Mucosa of descending colon (tissue), 3 donors: ENCODE measurements at regions not wholly inside any gene's neighbourhood (a gene's known extent, or its start where the extent isn't known, plus 50 kb on each side); places are given as distances from the start of the nearest gene placed in this dataset.

Experiments used
- ATAC-seq: fragments of 200-7000 bp; cut with Tn5 transposase; one replicate; pipeline ENCODE4 v1.9.1; 2020; ENCODE audit warnings: mild to moderate bottlenecking, moderate library complexity
- DNase-seq, 3 donors: peaks; one replicate each; pipeline ENCODE4 v3.0.0-alpha.2; 2020
- H3K36me3 ChIP-seq: fragments of 200-600 bp; one replicate; pipeline ENCODE4 v1.8.0; 2021; ENCODE audit warnings: low read depth, mild to moderate bottlenecking
- H3K4me1 ChIP-seq: fragments of 200-600 bp; one replicate; pipeline ENCODE4 v1.8.0; 2021; ENCODE audit warnings: low read depth, mild to moderate bottlenecking
- H3K4me3 ChIP-seq: fragments of 200-600 bp; one replicate; pipeline ENCODE4 v1.8.0; 2021; ENCODE audit warnings: mild to moderate bottlenecking
- H3K9me3 ChIP-seq: fragments of 200-600 bp; one replicate; pipeline ENCODE4 v1.8.0; 2021; ENCODE audit warnings: mild to moderate bottlenecking
- CTCF ChIP-seq: fragments of 200-600 bp; IDR thresholded peaks from one replicate; pipeline ENCODE4 v1.8.0; 2022; ENCODE audit warnings: antibody characterized with exemption, mild to moderate bottlenecking
- intact Hi-C, 2 donors: fragments of 100-400 bp; cut with DNase I in 1 of 2; cut with micrococcal nuclease in 1 of 2; formaldehyde crosslinking; loops; one replicate each; pipeline versions ENCODE4 v1.11.0 to v1.11.1; 2022; cut with DNase I, micrococcal nuclease
- donor health status: DM: no; HTN: no; CAD: no; lungs with moderate emphysema.
- donor health status: DM: no; HTN: no; CAD: no.
- donor health status: DM: no; HTN: yes; CAD: no.

GRCh38 chr21:31537872-31538576 lies 121.5 kb upstream of the SOD1 start:
- ATAC-seq (no peak), DNase-seq (no peak)
- Histone ChIP-seq H3K4me1 (no peaks in the 10 kb centered on the region), H3K36me3 (no peaks in the 10 kb centered on the region), H3K4me3 (no peak overlapping the region), H3K9me3 (no peaks in the 10 kb centered on the region)
- no peak for TF ChIP-seq CTCF
- intact Hi-C loops, result no loop called here

GRCh38 chr21:31536138-31536537 lies 123.4 kb upstream of the SOD1 start:
- ATAC-seq, result no peak
- Histone ChIP-seq H3K4me3 (no peak overlapping the region), H3K4me1 (no peaks in the 10 kb centered on the region), H3K9me3 (no peaks in the 10 kb centered on the region), H3K36me3 (no peaks in the 10 kb centered on the region)
- intact Hi-C loops, result no loop called here
- DNase-seq, result no peak
- TF ChIP-seq CTCF, result no peak

- no peak for TF ChIP-seq CTCF
- H3K4me3 ChIP-seq, result no peak overlapping the region
- no peaks in the 10 kb centered on the region for H3K36me3 ChIP-seq
- no peaks in the 10 kb centered on the region for H3K4me1 ChIP-seq
- intact Hi-C loops, result no loop called here
- no peaks in the 10 kb centered on the region for H3K9me3 ChIP-seq
- no peak for ATAC-seq
- DNase-seq, result no peak
Measured at GRCh38 chr21:31531967-31532366, 127.5 kb upstream of the SOD1 start.

- no peaks in the 10 kb centered on the region for H3K9me3 ChIP-seq
- H3K4me1 ChIP-seq, result no peaks in the 10 kb centered on the region
- intact Hi-C loops, result no loop called here
- H3K36me3 ChIP-seq, result no peaks in the 10 kb centered on the region
- no peak overlapping the region for H3K4me3 ChIP-seq
- DNase-seq (peak; percentile 74 to 80 (median 75)), ATAC-seq (peak; percentile 93)
- TF ChIP-seq CTCF, result no peak
Measured at GRCh38 chr21:31530897-31531705, 128.4 kb upstream of the SOD1 start.

- Histone ChIP-seq H3K4me3 (no peak overlapping the region), H3K4me1 (no peaks in the 10 kb centered on the region), H3K36me3 (no peaks in the 10 kb centered on the region), H3K9me3 (no peaks in the 10 kb centered on the region)
- no peak for TF ChIP-seq CTCF
- intact Hi-C loops, result no loop called here
- no peak for DNase-seq
- no peak for ATAC-seq
Measured at GRCh38 chr21:31530364-31530763, 129.1 kb upstream of the SOD1 start.
